NCI-H1092 (cell line): ENCODE measurements at regions not wholly inside any gene's neighbourhood (a gene's known extent, or its start where the extent isn't known, plus 50 kb on each side); places are given as distances from the start of the nearest gene placed in this dataset.

Source experiments
- DNase-seq: peaks from one replicate; lab custom pipeline; 2025; lab: John Stamatoyannopoulos, UW

DNA sequence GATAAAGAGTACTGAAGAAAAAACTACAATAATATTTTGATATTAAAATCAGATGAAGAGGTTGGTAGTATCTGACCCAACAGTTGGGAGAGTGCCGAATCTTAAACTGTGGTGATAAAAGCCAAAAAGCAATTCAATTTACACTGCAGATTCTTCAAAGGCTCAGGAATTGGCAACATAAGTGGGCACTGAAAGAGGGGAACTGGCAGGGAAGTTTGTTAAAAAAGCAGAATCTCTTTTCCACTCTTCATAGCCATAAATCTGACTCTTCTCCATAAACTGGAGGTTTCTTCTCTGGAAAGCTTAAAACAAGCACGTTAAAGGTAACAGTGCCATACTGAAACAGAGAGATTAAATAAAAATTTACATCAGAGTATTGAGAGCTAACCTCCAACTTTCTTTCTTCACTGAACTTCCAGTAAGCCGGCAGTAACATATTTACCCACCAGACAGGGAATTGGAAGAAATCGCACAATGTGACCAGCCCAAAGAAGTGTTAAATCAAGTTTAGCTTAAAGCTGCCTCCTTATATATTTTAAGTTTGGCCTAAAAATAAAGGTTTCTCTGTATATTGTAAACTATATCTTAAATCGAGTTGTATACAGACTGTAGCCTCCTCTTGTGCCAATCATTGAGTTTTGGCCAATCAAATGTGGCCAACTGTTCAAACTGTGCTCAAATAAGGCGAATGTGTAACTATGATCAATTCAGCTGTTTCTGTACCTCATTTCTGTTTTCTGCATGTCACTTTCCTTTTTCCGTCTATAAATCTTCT is 358.3 kb downstream of the NXPE2 start:
- no peak for DNase-seq

GRCh38 chr11:115042002-115042401 is 363.7 kb downstream of the NXPE2 start:
- DNase-seq = peak; percentile 7

DNA sequence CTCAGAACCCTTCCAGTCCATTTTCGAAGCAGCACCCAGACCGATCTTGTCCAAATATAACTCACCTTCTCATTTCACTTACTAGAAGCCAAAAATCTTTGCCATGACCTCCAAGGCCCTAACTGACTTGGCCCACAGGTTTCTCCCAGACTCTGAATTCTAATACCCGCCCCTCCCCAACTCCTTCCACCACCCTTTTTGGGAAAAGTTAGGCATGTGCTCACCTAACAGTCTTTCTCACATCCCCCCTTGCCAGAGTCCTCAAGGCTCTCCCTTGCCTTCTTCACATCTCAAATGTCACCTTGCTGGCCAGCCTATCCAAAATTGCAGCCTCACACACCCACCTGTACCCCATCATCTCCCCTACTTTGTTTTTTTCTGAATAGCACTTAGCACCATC is 369.3 kb downstream of the NXPE2 start:
- DNase-seq = no peak

GRCh38 chr11:115049796-115050195 is 371.5 kb downstream of the NXPE2 start:
- no peak for DNase-seq

GRCh38 chr11:115050756-115051155 is 372.4 kb downstream of the NXPE2 start:
- no peak for DNase-seq

- no peak for DNase-seq
Observed at GRCh38 chr11:115051938-115052590, 373.7 kb downstream of the NXPE2 start.

DNA sequence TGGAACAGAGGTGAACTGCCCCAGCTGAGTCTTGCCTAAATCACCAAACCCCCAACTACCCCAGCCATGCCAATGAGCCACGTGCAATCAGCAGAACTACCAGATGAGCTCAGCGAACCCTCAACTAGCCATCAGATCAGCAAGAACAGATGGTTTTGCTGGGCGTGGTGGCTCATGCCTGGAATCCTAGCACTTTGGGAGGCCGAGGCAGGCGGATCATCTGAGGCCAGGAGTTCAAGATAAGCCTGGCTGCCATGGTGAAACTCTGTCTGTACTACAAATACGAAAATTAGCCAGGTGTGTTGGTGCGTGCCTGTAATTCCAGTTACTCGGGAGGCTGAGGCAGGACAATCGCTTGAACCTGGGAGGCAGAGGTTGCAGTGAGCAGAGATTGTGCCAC is 374.3 kb downstream of the NXPE2 start:
- no peak for DNase-seq

- peak; percentile 41 for DNase-seq
Observed at GRCh38 chr11:115054570-115055538, 376.5 kb downstream of the NXPE2 start.

- DNase-seq = no peak
Observed at GRCh38 chr11:115056514-115056913, 378.2 kb downstream of the NXPE2 start.

- DNase-seq = no peak
Observed at GRCh38 chr11:115060840-115061239, 382.5 kb downstream of the NXPE2 start.

GRCh38 chr11:115065314-115065713 is 387.0 kb downstream of the NXPE2 start:
- DNase-seq = no peak

DNA sequence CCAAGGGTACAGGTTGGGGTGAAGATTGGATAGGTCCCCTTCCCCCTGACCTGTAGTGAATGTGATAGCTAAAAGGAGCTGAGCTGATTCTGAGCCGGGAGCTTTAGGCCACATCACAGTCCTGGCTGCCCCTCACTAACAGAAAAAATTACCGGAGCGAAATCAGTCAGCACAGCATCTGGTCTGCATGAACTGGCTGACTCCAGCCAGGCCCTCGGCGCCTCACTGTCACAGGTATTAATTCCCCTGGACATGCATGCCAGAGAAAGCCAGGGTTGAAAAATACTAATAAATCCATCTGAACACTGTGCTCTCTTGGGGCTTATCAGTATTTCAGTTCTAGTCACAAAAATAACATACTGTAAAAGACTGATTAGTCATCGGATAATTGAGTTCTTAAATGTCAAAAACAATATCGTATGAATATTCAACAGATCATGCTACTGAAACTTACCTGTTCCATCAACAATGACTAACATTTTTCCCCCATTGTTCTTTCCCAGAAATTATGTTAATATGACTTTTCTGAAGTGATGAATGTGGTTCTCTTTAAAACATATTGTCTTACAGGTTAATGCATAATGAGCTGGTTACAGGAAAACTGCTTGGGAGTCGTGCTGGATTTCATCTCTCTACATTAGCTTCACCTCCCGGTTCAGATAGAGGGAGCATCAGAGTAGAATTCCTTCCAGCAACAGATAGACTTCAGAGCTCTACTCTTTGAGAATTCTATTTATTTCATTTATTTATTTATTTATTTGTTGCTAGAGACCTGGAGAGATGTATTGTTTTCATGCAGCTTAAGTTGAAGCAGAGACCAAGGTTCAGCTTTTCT is 387.7 kb downstream of the NXPE2 start:
- no peak for DNase-seq

DNA sequence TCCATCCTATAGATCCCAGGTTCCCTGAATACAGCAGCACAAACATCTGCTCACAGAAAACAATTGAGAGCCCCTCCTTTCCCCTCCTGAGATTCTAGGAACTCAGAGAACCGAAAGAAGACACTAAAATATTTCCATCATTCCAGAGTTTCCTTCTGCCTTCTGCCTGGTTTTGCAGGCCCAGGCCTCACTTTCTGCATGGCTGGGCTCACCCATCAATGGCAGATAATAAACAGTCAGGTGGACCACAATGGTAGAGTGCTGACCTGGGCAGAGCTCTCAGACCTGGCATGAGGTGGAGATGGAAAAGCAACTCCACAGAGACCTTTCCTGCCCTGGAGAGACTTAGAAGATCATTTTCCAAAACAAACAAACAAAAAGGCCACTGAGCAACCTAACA is 389.1 kb downstream of the NXPE2 start:
- DNase-seq = no peak

DNA sequence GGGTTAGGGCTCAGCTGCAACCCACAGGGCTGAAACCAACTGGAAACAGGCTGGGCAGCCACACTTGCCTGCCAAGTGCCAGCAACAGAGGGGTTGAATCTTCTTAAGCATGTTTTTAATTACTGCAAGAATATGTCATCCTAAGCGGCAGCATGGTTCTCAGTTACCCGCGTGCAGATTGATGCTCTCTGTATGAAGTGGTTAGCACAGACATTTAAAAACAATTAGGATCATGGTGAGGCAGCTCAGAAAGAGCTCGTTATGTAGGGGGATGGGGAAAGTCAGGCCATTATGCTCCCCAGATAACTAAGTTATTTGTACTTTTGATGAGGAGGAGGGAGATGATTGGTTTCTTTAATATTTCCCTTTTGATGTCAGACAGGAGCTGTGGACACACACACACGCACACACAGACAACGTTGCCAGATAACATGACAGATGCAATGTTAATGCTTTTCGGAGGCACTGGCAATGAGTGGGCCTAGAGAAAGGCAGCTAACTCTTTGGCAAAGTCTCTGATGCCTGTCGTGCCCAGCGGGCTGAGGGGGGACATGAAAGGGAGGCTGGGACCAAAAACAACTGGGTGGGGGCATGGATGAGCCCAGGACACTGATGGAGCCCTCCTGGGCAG is 389.7 kb downstream of the NXPE2 start:
- DNase-seq = no peak

DNA sequence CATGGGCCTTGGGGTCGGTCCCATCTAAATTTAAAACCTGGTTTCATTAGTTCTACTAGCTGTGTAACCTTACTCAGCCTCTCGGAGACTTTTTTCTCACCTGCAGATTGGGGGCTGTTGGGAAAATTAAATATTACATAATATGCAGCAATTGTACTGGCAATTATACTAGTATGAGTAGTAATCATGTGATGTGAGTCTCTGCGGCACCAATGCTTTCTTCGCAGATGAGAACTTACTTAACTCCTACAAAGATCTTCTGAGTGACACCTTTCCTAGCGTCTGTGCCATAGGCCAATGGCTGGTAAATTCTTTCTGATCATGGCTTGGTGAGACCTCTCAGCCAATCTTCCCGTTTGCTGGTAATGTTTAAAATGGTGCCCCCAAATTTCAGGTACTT is 391.3 kb downstream of the NXPE2 start:
- no peak for DNase-seq

DNA sequence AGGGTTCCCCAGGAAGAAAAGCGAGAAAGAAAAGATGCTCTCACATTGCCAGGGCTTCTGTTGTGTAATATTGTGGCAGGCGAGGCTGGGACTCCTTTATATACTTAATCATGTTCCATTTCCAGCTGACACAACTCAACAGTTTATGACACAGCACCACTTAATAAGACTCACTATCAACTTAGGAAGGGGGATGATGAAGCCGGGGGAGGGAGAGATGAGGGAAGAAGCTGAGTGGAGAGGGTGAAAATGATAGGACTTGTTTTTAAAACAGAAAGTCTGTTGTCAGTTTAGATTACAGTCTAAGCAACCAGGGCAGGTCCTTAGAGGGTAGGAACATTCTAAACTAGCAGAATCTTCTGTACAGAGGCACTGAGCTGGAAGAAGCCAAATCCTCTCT is 397.0 kb downstream of the NXPE2 start:
- no peak for DNase-seq

- DNase-seq = no peak
Observed at GRCh38 chr11:115077740-115078139, 399.4 kb downstream of the NXPE2 start.

DNA sequence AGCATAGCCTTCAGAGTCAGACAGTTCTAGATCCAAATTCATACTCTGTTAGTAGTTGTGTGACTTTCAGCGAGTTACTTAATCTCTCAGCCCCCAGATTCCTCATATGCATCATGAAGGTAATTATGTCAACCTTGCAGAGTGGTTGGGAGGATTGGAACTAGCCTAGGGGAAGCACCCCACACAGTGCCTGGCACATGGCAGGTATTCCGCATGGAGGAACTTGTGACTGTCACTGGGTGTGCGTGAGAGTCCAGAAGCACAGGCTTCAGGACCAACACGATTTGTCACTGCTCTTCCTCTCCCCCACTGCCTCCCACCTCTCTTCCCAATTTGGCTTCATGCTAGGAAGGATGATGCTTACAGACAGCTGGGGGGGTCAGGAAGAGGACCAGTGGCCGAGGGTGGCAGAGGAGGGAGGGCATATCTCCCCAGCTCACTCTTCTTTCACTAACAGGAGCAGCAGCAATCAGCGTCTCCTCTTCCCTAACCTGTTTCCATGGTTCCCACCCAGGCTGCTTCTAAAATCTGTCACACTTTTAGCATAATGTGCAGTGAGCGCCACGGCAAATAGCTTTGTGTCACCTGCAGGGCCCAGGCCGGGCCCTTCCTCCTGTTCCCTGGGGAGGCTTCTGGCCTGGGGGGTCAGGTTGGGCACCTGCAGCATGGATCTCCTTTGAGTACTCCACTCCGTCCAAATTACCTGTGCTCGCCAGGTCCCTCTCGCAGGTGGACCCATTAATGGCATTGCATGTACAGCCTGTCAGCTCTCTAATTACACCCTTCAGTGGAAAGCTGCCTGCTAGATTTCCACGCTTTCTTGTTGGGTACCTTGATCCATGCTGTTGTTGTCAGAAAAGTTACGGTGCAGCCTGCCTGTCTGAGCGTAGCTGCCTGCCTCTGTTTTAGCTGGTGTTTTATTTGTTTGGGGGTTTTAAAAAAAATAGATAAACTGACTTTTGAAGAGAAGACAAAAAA is 400.4 kb downstream of the NXPE2 start:
- DNase-seq = peak; percentile 49

DNA sequence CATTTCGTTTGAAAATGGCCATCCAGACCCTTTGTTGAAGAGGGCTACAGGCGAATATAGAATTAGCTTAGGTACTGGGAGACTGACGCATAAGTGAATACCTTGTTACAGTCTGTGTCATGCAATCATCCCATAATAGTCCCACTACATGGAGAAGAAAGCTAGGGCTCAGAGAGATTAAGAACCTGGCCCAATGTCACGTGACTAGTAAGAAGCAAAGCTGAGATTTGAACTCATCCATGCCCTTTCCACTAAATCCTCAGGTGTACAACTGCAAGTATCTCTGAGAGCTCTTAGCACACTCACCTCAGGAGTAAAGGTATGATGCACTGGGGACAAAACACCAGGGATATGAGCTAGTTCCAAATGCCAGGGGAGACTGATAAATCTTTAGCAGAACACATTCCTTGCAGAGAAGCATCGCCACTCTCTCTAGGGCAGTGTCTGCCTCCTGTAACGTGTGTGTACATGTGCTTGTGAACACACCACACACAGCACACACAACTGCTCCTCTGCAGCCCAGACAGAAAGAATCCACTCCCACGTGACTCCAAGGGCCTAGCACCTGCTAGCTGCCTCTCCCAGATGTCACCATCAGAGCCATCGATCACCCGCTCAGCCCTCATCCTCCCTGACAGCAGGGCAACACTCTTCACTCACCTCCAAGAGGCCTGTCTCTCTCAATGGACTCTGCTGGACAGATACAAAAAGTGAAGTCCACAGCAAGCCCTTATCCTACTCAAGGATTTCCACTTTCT is 402.8 kb downstream of the NXPE2 start:
- DNase-seq = no peak
